ENCODE measurements at regions not wholly inside any gene's neighbourhood (a gene's known extent, or its start where the extent isn't known, plus 50 kb on each side); places are given as distances from the start of the nearest gene placed in this dataset.
A peak's percentile ranks its signal among the peaks of the same experiment; 100 is the strongest.
"Not testable (repeated sequence)": the region's sequence is repeated elsewhere in the genome, so short reads cannot be mapped to it uniquely, and the experiment has no call there.

GRCh38 chr9:19914044-19914443 is 125.2 kb upstream of the SLC24A2 start:
- H3K4me3 ChIP-seq (ENCODE audit: low read length): no peak overlapping the region
- no peak for TF ChIP-seq CTCF (conservative IDR thresholded peaks at IDR 0.05; ENCODE audit: low read length)
- no peak for DNase-seq (ENCODE audit: low read depth)

GRCh38 chr9:19913151-19913550 is 124.3 kb upstream of the SLC24A2 start:
- H3K4me3 ChIP-seq (ENCODE audit: low read length): no peak overlapping the region
- no peak for TF ChIP-seq CTCF (conservative IDR thresholded peaks at IDR 0.05; ENCODE audit: low read length)
- DNase-seq (ENCODE audit: low read depth): no peak

- TF ChIP-seq CTCF (conservative IDR thresholded peaks at IDR 0.05; ENCODE audit: low read length): no peak
- no peak overlapping the region for H3K4me3 ChIP-seq (ENCODE audit: low read length)
- no peak for DNase-seq (ENCODE audit: low read depth)
These were observed 114.2 kb upstream of the SLC24A2 start for GRCh38 chr9:19903076-19903475.

- no peak for TF ChIP-seq CTCF (conservative IDR thresholded peaks at IDR 0.05; ENCODE audit: low read length)
- DNase-seq (ENCODE audit: low read depth): no peak
- no peak overlapping the region for H3K4me3 ChIP-seq (ENCODE audit: low read length)
These were observed 112.7 kb upstream of the SLC24A2 start for GRCh38 chr9:19901586-19901985.

- no peak for DNase-seq (ENCODE audit: low read depth)
- no peak for TF ChIP-seq CTCF (conservative IDR thresholded peaks at IDR 0.05; ENCODE audit: low read length)
- no peak overlapping the region for H3K4me3 ChIP-seq (ENCODE audit: low read length)
These were observed 107.3 kb upstream of the SLC24A2 start for GRCh38 chr9:19896161-19896560.

- H3K4me3 ChIP-seq (ENCODE audit: low read length); DNase-seq (ENCODE audit: low read depth): not testable (repeated sequence)
These were observed 106.7 kb upstream of the SLC24A2 start for GRCh38 chr9:19895578-19895977.

- no peak overlapping the region for H3K4me3 ChIP-seq (ENCODE audit: low read length)
- peak; percentile 2 for DNase-seq (ENCODE audit: low read depth)
- TF ChIP-seq CTCF (conservative IDR thresholded peaks at IDR 0.05; ENCODE audit: low read length): no peak
These were observed 106.2 kb upstream of the SLC24A2 start for GRCh38 chr9:19895006-19895405.

GRCh38 chr9:19885608-19886007 is 96.8 kb upstream of the SLC24A2 start:
- no peak for TF ChIP-seq CTCF (conservative IDR thresholded peaks at IDR 0.05; ENCODE audit: low read length)
- no peak overlapping the region for H3K4me3 ChIP-seq (ENCODE audit: low read length)
- no peak for DNase-seq (ENCODE audit: low read depth)
